ENCODE measurements at regions not wholly inside any gene's neighbourhood (a gene's known extent, or its start where the extent isn't known, plus 50 kb on each side); places are given as distances from the start of the nearest gene placed in this dataset.

GRCh38 chr21:35329940-35330660 is 281.0 kb upstream of the RUNX1 start:
- TF ChIP-seq CTCF (IDR thresholded peaks at IDR 0.05; ENCODE audit: low read depth, low read length, poor library complexity, severe bottlenecking) = no peak
- TF ChIP-seq EZH2phosphoT487 (IDR thresholded peaks at IDR 0.05; ENCODE audit: borderline replicate concordance, low read length) = no peak

All from DOHH2 (cell line).